HG02588 (cell line): ENCODE measurements at regions not wholly inside any gene's neighbourhood (a gene's known extent, or its start where the extent isn't known, plus 50 kb on each side); places are given as distances from the start of the nearest gene placed in this dataset.
"Not testable (repeated sequence)": the region's sequence is repeated elsewhere in the genome, so short reads cannot be mapped to it uniquely, and the experiment has no call there.

Experiments
- ATAC-seq: cut with Tn5 transposase; IDR thresholded peaks from one replicate; pipeline ENCODE4 v1.9.1; 2021; ENCODE audit warnings: mild to moderate bottlenecking, moderate library complexity; ENCODE audit not compliant: unreplicated experiment

GRCh38 chrX:109873983-109874382 lies 128.9 kb upstream of the TMEM164 start:
- ATAC-seq = no peak

DNA sequence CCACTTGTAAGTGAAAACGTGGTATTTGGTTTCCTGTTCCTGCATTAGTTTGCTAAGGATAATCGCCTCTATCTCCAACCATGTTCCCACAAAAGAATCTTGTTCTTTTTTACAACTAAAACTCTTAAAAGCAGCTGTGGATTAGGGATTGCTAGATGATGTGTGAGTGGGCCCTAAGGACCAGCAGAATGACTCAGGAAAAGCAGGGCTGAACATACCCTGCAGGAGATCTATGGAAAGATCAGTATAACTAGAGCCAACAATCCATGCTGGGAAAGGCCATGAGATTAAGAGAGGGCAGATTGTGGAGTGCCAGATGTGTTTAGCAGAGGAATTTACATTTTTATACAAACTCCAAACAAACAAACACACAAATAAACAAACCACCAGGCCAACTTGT lies 128.4 kb upstream of the TMEM164 start:
- ATAC-seq = no peak

DNA sequence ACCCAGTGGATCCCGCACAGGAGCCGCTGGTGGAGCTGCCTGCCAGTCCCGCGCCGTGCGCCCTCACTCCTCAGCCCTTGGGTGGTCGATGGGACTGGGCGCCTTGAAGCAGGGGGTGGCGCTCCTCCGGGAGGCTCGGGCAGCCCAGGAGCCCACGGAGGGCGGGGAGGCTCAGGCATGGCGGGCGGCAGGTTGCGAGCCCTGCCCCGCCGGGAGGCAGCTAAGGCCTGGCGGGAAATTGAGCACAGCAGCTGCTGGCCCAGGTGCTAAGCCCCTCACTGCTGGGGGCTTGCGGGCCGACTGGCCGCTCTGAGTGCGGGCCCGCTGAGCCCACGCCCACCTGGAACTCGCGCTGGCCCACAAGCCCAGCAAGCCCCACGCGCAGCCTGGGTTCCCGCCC lies 127.1 kb upstream of the TMEM164 start:
- no peak for ATAC-seq

- no peak for ATAC-seq
Measured at GRCh38 chrX:109878236-109878635, 124.7 kb upstream of the TMEM164 start.

DNA sequence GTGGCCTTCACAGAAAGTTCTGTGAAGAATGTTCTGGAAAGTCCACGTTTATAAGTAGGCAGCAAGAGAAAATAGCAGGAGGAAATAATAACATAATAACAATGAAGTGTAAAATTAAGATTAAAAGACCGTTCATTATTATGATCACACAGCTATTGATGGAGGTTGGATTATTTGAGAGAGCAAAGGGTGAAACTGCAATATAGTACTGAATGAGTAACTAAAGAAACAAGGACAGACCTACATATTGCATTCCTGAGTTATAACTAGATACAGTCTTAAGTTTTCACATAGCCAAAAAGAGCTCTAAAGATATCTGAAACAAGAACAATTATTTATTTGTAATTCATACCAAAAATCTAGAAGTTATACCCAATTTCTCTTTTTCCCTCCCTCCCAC lies 122.9 kb upstream of the TMEM164 start:
- ATAC-seq = no peak

DNA sequence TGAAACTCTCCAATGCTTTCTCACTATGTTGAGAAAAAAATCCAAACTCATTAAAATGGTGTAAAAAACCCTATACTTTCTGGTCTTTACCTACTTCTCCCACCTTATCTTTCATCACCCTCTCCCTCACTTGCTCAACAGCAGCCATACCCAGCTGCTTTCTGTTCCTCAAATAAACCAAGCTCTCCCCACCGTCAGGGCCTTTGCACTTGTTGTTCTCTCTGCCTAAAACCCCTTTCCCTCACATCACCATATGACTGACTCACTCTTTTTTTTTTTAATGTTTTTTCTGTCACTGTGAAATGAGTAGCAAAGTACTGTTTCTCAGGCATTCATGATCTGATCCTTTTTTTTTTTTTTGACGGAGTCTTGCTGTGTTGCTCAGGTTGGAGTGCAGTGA lies 122.3 kb upstream of the TMEM164 start:
- ATAC-seq = peak; percentile 95

- no peak for ATAC-seq
Measured at GRCh38 chrX:109886122-109886761, 116.7 kb upstream of the TMEM164 start.

DNA sequence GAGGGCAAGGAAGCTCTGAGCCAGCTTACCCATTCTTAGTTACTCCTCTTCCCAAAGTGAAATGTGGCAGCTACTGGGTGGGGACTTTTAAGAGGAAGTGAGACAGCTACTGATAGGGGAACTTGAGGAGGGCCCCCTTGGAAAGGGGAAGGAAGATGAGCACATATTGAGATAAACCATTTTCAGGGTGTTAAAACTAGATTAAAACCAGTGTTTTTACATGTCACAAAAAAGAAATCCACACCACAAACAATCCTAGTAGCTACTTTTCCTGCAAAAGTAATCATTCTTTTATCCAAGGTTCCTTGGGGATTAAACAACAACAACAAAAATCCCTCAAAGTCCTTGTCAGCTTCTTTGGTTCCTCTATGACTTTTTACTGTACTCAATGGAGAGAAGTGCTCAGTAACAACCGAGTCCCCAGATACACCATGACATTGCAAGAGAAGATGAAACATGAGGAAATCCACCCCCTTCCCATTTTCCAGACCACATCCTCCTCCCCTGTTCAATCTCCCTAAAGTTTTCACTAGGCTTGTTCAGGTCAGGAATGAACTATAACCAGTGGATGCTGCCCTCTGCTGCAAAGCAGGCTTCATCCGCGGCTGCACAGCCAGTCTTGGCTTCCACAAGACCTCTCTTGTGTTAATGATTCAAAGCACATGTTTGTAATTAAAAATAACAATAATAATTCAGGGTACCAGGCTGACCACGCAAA lies 113.5 kb upstream of the TMEM164 start:
- peak; percentile 61 for ATAC-seq

DNA sequence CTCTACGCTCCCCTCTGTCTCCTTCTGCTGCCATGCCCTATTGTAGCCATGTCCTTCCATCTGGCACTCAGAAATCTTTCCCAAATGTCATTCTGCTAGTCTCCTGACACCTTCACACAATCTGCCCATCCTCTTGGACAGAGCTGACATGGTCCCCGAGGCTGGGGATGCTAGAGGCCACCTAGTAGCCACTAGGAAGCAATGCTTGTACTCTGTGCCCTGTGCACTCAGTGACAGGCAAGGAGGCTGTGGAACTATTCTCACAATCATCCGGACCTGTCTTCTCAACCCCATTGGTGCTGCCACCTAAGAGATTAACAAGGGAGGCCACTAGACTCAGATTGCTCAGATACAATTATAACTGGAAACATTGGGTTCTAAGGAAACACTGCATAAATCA lies 112.6 kb upstream of the TMEM164 start:
- ATAC-seq = no peak

DNA sequence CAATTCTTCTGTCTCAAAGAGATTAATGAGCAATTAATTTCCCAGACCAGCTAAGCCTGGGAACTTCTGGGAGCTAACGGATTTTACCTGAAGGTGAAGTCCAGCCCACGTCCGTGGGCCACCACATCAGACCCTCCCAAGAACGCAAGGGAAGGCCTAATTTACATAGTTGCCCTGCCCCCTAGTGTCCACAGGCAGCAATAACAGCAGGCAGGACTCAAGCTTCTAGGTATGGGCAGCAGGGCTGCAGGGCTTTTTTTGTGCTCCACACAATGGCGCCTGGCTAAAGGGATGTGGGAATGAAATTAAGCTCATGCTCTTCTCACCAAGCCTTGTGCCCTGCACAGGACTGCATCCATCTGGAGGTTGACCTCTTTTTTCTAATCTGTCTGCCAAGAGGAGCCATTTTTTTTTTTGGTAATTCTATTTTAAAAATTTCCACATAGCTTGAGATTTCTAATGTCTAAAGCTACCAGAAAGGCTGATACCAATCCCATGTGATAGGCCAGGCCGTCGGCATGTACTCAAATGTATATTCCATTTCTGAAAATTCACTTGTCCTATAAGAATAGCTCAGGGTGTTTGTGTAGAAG lies 111.9 kb upstream of the TMEM164 start:
- peak; percentile 57 for ATAC-seq

DNA sequence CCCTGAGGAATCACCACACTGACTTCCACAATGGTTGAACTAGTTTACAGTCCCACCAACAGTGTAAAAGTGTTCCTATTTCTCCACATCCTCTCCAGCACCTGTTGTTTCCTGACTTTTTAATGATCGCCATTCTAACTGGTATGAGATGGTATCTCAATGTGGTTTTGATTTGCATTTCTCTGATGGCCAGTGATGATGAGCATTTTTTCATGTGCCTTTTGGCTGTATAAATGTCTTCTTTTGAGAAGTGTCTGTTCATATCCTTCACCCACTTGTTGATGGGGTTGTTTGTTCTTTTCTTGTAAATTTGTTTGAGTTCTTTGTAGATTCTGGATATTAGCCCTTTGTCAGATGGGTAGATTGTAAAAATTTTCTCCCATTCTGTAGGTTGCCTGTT lies 106.9 kb upstream of the TMEM164 start:
- not testable (repeated sequence) for ATAC-seq

DNA sequence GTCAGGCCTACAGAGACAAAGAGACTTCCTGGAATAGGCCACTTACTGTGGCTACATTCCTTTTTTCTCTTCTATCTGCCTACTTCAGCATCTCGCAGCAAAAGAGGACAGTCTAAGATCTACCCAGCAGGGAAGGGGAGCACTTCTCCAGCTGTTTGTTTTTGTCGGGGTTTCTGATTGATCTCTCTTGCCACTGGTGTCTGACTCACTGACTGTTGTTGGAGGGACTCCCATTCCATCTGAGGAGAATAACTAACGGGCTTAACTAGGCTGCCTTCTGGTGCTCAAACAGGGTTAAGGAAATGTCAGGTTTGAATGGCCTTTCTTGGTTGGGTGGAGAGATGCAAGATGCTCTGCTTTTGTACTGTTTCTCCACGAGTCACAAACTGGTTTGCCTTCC lies 100.2 kb upstream of the TMEM164 start:
- no peak for ATAC-seq

GRCh38 chrX:109911046-109911445 lies 91.9 kb upstream of the TMEM164 start:
- ATAC-seq = no peak

DNA sequence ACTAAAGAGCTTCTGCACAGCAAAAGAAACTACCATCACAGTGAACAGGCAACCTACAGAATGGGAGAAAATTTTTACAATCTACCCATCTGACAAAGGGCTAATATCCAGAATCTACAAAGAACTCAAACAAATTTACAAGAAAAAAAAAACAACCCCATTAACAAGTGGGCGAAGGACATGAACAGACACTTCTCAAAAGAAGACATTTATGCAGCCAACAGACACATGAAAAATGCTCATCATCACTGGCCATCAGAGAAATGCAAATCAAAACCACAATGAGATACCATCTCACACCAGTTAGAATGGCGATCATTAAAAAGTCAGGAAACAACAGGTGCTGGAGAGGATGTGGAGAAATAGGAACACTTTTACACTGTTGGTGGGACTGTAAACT lies 89.9 kb upstream of the TMEM164 start:
- ATAC-seq = not testable (repeated sequence)

DNA sequence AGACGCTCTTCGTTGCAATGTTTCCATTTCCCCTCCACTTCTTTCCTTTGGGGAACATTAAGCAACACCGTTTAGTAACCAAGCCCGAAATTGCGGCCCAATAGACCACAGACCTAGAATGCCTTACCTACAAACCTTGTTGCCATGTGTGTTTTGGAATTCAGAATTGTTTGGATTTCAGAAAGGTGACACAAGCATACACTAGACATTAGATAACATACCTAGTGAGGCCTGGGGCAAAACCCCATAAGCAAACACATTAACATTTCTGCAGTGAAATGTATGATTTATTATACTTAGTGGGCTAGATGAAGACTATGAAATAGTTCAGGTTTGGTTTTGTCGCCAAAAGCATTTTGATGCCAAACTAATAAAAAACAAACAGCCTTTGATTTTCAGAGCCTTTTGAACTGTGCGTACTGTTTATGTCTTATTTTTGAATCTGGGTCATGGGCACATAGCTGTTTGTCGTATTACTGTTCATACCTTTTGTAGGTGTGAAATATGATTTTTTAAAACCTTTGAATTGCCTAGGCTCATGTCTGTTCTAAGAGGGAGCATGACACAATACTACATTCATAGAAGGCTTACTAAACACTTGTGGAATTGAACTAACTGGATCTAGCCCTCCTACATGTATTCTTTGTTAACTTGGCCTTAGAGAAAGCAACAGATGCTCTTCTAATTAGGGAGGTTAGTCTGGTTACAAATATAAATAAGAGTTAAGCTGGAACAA lies 88.6 kb upstream of the TMEM164 start:
- ATAC-seq = no peak

- no peak for ATAC-seq
Measured at GRCh38 chrX:109918753-109919152, 84.2 kb upstream of the TMEM164 start.

DNA sequence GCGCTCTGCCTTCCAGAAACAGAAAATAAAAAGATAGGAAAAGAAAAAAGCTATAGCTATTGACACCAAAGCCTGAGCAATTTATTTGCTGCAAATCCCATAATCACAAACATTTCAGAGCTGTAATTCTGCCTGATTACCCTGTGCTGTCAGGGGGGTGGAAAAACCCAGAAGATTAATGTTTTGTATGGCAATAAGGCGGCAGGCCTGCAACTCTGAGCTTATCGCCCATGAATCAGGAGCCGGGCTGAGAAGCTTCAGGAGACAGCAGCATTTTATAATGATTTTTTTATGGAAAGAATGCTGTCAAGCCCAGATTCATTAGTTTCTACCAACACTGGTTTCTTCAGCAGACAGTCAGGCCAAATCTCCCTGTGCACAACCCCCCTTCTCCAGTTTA lies 82.6 kb upstream of the TMEM164 start:
- no peak for ATAC-seq

DNA sequence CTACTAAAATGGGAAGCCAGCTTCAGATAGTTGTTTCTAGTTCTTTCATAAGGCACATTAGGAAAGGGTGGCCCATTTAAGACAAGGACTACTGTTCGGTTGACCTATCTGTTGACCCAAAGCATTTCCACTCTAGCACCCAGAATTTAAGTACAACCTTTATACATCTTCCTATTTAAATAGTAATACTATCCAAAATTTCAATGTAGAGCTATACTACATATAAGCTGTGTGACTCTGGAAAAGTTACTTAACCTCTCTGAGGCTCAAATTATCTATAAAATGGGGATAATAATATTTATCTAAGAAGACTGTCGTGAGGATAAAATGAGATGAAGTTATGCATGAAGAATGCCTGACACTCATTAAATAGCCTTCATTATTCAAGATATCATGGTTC lies 82.0 kb upstream of the TMEM164 start:
- ATAC-seq = no peak

- no peak for ATAC-seq
Measured at GRCh38 chrX:109922190-109922589, 80.7 kb upstream of the TMEM164 start.

DNA sequence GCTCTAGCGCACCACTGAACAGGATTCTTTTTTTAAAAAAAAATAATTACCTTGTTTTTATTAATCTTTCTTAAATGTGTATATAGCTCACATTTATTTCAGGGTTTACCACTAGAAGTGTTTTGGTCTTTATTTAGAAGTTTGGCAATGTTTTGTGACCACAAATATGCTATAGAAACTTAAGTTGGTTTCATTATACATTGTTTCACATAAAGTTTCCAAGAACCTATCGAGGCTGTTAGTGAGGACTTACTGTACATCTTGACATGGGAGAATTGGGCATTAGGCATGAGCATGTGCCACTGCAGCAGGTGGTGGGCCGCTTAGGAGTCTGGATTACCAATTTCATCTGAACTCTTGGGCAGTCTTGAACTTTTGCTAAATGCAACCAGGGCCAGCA lies 77.9 kb upstream of the TMEM164 start:
- ATAC-seq = not testable (repeated sequence)

DNA sequence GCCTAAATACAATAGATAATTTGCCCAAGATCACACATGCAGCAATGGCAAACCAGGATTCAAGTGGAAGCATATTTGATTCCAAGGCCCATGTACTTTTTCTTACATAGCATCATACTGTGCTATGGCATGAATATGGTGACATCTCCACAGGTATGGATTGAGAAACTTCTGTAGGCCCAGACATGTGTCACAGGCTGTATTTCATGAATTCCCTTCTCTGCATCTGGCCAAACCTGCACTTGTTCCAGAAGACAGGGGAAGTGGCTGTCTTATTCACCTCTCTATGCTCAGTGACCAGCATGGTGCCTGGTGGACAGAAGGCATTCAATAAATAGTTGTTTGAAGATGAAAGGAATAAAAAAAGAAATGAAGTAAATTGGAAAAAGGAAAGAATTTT lies 77.3 kb upstream of the TMEM164 start:
- no peak for ATAC-seq

DNA sequence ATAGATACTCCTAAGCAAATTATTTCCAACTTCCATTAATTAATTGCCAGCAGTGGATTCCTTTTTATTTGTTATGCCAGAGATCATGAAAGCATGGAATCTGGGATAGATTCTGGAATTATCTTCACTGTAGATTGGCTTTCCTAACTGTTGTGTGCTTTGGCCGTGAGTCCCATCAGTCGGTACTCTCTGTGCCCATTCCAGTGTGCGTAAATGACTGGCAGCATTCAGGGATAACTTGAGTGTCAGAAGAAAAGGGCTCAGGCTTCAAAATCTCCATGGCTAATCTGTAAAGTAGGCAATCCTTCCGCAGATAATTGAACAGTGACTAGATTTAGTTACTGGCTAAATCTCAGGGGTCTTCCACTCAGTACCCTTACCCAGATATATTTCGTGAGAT lies 76.8 kb upstream of the TMEM164 start:
- no peak for ATAC-seq
